ENCODE measurements at regions not wholly inside any gene's neighbourhood (a gene's known extent, or its start where the extent isn't known, plus 50 kb on each side); places are given as distances from the start of the nearest gene placed in this dataset.

DNA sequence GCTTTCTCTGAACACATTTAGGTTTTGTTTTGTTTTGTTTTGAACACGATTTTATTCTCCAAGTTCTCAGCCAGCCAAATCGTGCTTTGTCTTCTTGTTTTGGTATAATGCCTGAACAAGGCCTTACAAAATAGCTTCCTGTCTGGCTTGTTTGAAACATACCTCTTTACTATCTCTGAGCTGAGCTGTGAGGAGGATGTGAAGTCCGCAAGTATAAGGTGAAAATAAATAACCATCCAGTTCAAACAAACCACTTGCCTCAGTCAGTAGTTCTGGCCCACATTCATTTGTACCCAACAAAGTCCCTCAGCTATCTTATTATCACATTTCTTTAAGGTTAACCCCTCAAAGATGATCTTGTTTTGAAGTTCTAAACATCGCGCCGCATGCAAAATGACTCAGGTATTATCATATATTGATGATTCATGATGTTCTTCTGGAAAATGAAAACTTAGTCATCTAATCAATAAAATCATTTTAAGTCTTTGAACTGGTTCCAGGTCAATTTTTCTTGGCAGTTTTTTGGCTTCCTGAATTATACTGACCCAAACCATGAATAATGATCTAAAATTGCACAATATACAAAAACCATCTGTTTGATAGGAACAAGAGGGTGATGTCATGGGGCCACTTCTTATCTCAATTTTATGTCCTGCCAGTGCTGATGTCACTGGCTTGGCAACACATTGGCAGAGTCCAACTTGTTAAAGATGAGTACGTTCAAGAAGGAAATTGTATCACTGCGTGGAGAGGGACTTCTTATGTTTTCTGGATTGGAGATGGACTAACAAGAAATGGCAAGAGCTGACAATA is 694.3 kb downstream of the KCNJ2 start:
- intact Hi-C loops (cut with DNase I): no loop called here
- no peak for ATAC-seq
- DNase-seq (ENCODE audit: low spot score): no peak

DNA sequence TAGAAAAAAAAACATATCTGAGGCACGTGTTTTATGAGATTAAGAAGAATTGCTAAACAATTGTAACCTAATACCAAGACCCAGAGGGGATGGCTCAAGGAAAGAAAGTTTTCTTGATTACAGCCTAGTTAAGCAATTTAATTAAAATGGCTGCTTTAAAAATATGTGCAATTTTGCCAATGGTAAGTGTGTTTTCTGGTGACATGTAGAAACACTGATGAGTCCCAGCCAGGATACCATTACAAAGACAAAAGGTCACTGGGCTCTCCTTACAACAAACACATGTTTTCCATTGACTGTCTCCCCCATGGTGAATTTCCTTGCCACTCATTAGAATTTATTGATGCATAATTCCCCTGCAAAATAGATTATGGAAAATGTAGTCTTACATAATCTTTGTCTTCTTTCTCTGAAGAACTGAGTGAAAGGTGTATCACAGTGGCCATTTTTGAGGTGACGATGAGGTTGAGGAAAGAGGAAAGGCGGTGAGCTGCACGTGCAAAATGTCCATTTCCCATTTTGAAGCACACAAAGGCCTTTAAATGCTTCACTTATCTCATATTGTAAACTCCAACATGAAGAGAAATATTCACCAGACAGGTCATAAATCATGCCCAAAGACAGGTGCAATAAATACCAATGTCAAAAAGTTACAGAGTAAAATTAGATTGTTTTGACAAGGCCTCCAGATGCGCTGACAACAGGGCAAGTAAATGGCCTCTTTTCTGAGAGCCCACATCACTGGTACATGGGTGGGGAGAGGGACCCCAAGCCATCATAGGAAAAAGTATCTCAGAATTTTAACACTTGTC is 696.9 kb downstream of the KCNJ2 start:
- intact Hi-C loops (cut with DNase I): no loop called here
- no peak for DNase-seq (ENCODE audit: low spot score)
- peak; percentile 53 for ATAC-seq

GRCh38 chr17:70868149-70868548 is 698.8 kb downstream of the KCNJ2 start:
- intact Hi-C loops (cut with DNase I): no loop called here
- ATAC-seq: no peak
- no peak for DNase-seq (ENCODE audit: low spot score)

DNA sequence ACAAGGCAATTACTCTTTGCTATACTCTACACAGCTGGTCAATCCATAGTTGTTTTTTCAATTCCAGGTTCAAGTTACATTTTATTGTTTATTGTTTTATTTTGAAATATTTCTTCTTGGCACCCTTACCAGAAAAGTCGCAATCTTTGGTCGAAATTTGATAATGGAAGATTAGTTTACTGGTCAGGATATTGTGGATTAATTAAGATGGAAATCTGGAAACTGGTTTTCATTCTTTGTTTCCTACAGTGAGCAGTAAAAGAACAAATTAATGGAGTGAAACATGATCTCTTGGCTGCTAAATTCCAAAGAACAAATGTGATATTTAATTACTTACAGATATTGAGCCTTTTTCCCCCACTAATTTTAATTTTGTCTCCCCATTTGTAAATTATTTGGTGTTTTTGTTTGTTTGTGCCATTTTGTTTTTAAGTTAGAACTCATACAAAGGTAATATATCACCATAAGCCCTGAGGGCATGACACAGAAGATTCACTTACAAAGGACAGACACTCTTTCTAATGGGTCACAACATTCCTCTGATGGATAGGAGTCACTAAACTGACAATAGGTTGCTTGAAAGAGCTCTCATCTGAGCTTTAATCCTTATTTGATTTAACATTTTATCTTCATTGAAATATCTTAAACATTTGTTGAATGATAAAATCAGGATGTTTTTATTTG is 700.2 kb downstream of the KCNJ2 start:
- ATAC-seq (no peak), DNase-seq (ENCODE audit: low spot score) (no peak)
- intact Hi-C loops (cut with DNase I): no loop called here

- no peak for DNase-seq (ENCODE audit: low spot score)
- intact Hi-C loops (cut with DNase I): no loop called here
- no peak for ATAC-seq
Observed at GRCh38 chr17:70871180-70871818, 702.0 kb downstream of the KCNJ2 start.

DNA sequence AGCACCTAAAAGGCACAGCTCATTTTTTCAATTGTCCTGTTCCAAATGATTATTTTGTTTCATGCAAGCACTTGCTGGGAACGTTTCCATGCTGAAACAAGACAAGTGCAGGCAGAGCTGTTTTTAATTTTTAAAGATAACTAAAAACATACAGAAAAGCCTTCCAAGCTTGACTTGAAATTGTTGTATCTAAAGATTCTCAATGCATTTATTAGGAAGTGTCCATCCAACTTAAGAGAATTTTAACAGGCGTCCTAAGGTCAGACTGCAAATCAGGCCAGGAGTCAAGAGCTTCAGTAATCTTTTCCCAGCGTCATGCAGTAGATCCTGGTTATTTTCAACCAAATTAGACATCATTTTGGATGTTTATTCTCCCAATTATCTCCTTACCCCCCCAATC is 702.8 kb downstream of the KCNJ2 start:
- DNase-seq (ENCODE audit: low spot score): no peak
- ATAC-seq: no peak
- intact Hi-C loops (cut with DNase I): no loop called here

GRCh38 chr17:70875729-70876310 is 706.5 kb downstream of the KCNJ2 start:
- intact Hi-C loops (cut with DNase I): no loop called here
- no peak for DNase-seq (ENCODE audit: low spot score)
- ATAC-seq: no peak

DNA sequence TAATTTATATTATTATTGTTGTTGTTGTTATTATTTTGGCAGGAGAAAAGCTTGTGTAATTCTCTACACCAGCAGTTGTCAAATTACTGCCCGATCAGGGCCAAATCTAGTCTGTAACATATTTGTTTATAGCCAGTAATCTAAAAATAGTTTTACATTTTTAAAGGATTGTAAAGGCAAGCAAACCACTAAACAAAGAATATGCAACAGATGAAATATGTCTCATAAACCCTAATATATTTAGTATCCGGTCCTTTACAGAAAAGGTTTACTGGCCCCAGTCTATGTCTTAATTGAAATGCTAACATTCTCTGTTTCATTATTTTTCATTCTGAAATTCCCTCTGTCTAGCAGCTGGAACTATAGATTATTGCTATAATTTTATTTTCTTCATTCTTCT is 709.5 kb downstream of the KCNJ2 start:
- ATAC-seq (no peak), DNase-seq (ENCODE audit: low spot score) (no peak)
- intact Hi-C loops (cut with DNase I): no loop called here

GRCh38 chr17:70879401-70879800 is 710.1 kb downstream of the KCNJ2 start:
- intact Hi-C loops (cut with DNase I): no loop called here
- no peak for ATAC-seq
- no peak for DNase-seq (ENCODE audit: low spot score)

GRCh38 chr17:70881093-70881492 is 711.8 kb downstream of the KCNJ2 start:
- intact Hi-C loops (cut with DNase I): no loop called here
- ATAC-seq (no peak), DNase-seq (ENCODE audit: low spot score) (no peak)

DNA sequence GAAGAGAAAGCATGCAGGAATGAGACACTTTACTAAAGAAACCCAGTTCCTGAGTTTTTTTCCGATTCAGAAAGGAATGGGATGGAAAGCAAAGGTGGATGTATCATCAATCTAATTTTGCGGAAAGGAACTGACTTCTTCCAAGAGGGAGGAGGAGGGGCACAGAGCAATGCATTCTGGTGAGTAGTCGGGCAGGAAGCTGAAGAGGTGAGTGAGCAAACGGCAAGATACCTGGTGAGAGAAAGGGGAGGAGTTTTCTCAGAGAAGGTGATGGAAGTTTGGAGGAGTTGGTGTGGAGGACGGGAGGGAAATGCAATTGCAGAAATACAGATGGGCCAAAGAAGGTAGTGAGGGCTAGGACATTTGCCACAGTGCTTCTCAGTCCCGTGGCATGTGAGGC is 713.2 kb downstream of the KCNJ2 start:
- ATAC-seq: no peak
- no peak for DNase-seq (ENCODE audit: low spot score)
- intact Hi-C loops (cut with DNase I): no loop called here

DNA sequence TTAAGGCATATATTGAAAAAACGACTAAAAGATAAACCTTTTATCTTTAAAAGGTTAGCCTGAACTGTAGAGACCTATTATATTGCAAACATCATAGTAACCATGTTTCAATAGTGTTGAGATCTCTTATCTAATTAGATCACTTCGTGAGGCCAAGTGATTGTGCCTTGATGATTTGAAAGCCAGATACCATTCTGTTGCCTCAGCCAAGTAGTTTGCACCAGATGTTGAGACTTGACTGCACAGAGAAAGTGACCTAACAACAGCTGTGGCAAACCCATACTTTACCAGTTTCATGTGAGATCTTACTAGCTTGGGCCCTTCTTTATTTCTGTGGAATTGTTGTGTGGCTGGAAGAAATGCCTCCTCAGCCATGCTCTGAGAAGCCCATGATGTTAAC is 717.3 kb downstream of the KCNJ2 start:
- intact Hi-C loops (cut with DNase I): no loop called here
- ATAC-seq (no peak), DNase-seq (ENCODE audit: low spot score) (no peak)

- DNase-seq (ENCODE audit: low spot score) (no peak), ATAC-seq (no peak)
- intact Hi-C loops (cut with DNase I): no loop called here
Observed at GRCh38 chr17:70888324-70888723, 719.0 kb downstream of the KCNJ2 start.

DNA sequence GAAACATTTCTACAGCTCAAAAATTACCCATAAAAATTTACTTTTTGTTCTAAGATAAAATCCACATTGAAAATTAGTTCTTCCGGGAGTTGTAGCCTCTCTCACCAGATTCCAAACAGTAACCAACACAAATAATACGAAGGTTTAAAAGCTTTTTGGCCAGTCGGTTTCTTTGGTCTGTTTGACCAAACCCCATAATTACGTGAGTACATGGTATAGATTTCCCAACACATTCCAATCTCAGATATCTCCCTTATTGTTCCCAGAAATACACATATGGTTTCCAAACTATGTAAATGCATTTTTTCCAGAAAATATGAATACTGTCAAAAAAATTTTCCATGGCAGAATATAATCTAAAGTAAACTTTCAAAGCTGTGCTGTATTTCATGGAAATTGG is 722.0 kb downstream of the KCNJ2 start:
- no peak for ATAC-seq
- DNase-seq (ENCODE audit: low spot score): no peak
- intact Hi-C loops (cut with DNase I): no loop called here

- intact Hi-C loops (cut with DNase I): no loop called here
- ATAC-seq: no peak
- no peak for DNase-seq (ENCODE audit: low spot score)
Observed at GRCh38 chr17:70892527-70892926, 723.2 kb downstream of the KCNJ2 start.

- ATAC-seq (no peak), DNase-seq (ENCODE audit: low spot score) (no peak)
- intact Hi-C loops (cut with DNase I): no loop called here
Observed at GRCh38 chr17:70896843-70897242, 727.5 kb downstream of the KCNJ2 start.

GRCh38 chr17:70897446-70897845 is 728.1 kb downstream of the KCNJ2 start:
- intact Hi-C loops (cut with DNase I): no loop called here
- DNase-seq (ENCODE audit: low spot score): no peak
- no peak for ATAC-seq

DNA sequence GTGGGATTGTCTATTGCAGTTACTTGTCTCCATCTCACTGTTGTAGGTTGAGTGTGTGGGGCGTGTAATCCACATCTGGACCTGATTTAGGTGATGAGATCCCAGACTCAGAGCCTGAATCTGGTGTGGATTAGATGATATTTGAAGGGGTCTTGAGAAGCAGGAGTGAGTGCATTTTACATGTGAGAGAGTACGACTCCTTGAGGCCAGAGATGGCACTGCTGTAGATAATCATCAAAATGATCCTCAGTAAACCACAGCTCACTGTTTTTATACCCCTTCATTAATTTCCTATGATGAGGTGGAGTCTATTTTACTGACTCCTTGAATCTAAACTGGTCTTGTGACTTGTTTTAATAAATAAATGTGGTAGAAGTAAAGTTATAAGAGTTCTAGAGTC is 732.5 kb downstream of the KCNJ2 start:
- DNase-seq (ENCODE audit: low spot score): no peak

DNA sequence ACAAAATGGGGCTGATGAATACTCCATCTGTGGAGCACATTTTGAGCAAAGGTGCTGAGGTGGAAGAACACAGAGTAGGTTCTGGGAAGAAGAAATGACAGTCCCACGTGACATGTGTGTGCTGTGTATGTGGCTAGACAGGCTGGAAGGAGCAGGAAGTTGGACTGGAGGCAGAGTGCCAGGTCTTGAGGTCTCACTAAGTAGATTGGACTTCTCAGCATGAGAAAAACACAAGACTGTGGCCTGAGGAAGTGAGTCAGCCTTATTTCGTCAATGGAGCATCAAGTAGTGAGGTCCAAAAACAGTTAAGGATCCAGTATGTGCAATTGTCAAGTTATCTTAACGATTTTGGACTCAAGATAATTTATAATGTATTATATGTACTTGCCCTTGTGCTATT is 736.5 kb downstream of the KCNJ2 start:
- DNase-seq (ENCODE audit: low spot score): no peak
- intact Hi-C loops (cut with DNase I): no loop called here
- no peak for ATAC-seq

More for the DNA sequence above, 732.5 kb downstream of the KCNJ2 start:
- intact Hi-C loops (cut with DNase I): no loop called here
- ATAC-seq: no peak

All from sciatic nerve (tissue), 2 donors.